ENCODE measurements at regions not wholly inside any gene's neighbourhood (a gene's known extent, or its start where the extent isn't known, plus 50 kb on each side); places are given as distances from the start of the nearest gene placed in this dataset.

DNA sequence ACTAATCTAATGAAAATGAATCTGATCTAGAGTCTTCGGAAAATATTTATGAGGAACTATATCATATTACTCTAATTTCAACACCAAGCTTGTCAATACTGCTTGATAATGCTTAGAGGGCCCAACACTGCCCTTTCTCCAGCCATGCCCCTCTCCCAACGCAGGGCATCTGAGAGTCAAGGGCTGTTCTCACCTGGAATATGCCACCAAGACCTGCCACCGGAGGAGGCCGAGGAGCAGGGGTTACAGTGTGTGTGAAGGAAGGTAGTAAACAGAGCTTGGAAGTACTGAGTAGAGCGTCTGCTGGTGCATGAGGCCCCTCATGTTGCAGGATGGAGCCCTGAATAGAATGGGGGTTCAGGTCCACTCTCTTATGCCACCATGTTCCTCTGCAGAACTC lies 301.3 kb upstream of the MPDZ start:
- TF ChIP-seq, protein P1, sequence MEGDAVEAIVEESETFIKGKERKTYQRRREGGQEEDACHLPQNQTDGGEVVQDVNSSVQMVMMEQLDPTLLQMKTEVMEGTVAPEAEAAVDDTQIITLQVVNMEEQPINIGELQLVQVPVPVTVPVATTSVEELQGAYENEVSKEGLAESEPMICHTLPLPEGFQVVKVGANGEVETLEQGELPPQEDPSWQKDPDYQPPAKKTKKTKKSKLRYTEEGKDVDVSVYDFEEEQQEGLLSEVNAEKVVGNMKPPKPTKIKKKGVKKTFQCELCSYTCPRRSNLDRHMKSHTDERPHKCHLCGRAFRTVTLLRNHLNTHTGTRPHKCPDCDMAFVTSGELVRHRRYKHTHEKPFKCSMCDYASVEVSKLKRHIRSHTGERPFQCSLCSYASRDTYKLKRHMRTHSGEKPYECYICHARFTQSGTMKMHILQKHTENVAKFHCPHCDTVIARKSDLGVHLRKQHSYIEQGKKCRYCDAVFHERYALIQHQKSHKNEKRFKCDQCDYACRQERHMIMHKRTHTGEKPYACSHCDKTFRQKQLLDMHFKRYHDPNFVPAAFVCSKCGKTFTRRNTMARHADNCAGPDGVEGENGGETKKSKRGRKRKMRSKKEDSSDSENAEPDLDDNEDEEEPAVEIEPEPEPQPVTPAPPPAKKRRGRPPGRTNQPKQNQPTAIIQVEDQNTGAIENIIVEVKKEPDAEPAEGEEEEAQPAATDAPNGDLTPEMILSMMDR (IDR thresholded peaks at IDR 0.05; ENCODE audit: low read depth, low read length) = no peak
- no peak for TF ChIP-seq EZH2phosphoT487 (IDR thresholded peaks at IDR 0.05; ENCODE audit: low read depth)

Data from OCI-LY3 (cell line).